ENCODE measurements at regions not wholly inside any gene's neighbourhood (a gene's known extent, or its start where the extent isn't known, plus 50 kb on each side); places are given as distances from the start of the nearest gene placed in this dataset.

- TF ChIP-seq KDM3A (CRISPR knock-in tag; IDR thresholded peaks at IDR 0.05; ENCODE audit: low read depth) (no peak), POLR2A (IDR thresholded peaks at IDR 0.05; ENCODE audit: insufficient read depth in 1 of 2, low read depth in 2 of 2, low read length in 2 of 2) (no peak), RAD21 (CRISPR knock-in tag; IDR thresholded peaks at IDR 0.05) (no peak), NFE2L1 (CRISPR knock-in tag; IDR thresholded peaks at IDR 0.05; ENCODE audit: borderline replicate concordance) (no peak), ZSCAN30 (CRISPR knock-in tag; IDR thresholded peaks at IDR 0.05) (no peak), ZNF274 (CRISPR knock-in tag; IDR thresholded peaks at IDR 0.05) (no peak), ZBTB43 (CRISPR knock-in tag; conservative IDR thresholded peaks at IDR 0.05) (no peak), CTCF (CRISPR knock-in tag; IDR thresholded peaks at IDR 0.05) (no peak), ZSCAN29 (CRISPR knock-in tag; conservative IDR thresholded peaks at IDR 0.05) (no peak), ZNF121 (CRISPR knock-in tag; IDR thresholded peaks at IDR 0.05) (no peak), JUNB (CRISPR knock-in tag; IDR thresholded peaks at IDR 0.05; ENCODE audit: borderline replicate concordance) (no peak), SP5 (CRISPR knock-in tag; IDR thresholded peaks at IDR 0.05; ENCODE audit: borderline replicate concordance, low read depth) (no peak), MYPOP (CRISPR knock-in tag; IDR thresholded peaks at IDR 0.05) (no peak)
Measured at GRCh38 chr12:106004289-106004688, 134.5 kb downstream of the NUAK1 start.
